Chondrocyte (in vitro differentiated cells): ENCODE measurements at regions not wholly inside any gene's neighbourhood (a gene's known extent, or its start where the extent isn't known, plus 50 kb on each side); places are given as distances from the start of the nearest gene placed in this dataset.

Experiments
- DNase-seq: peaks from one replicate; pipeline ENCODE4 v3.0.0; 2021; ENCODE audit warnings: mixed read lengths, low spot score
- H3K27ac Mint-ChIP-seq: one replicate; pipeline ENCODE4 v1.8.0; 2021; ENCODE audit warnings: mild to moderate bottlenecking, moderate library complexity, mixed read lengths; ENCODE audit not compliant: unreplicated experiment
- H3K27me3 Mint-ChIP-seq: 2 replicates; pipeline ENCODE4 v1.8.0; 2021; ENCODE audit warnings: low read depth, mixed read lengths
- H3K36me3 Mint-ChIP-seq: 2 replicates; pipeline ENCODE4 v1.8.0; 2021; ENCODE audit warnings: low read depth, mixed read lengths
- H3K4me1 Mint-ChIP-seq: 2 replicates; pipeline ENCODE4 v1.8.0; 2021; ENCODE audit warnings: low read depth, mild to moderate bottlenecking, mixed read lengths
- H3K4me3 Mint-ChIP-seq: one replicate; pipeline ENCODE4 v1.8.0; 2021; ENCODE audit warnings: mild to moderate bottlenecking, moderate library complexity, mixed read lengths; ENCODE audit not compliant: unreplicated experiment
- H3K9me3 Mint-ChIP-seq: 2 replicates; pipeline ENCODE4 v1.8.0; 2021; ENCODE audit warnings: low read depth, mixed read lengths
- TF ChIP-seq, protein P1 (sequence below): fragments of 200-600 bp; sonication (generic); IDR thresholded peaks from 2 replicates; pipeline ENCODE4 v1.5.0; 2021; ENCODE audit warnings: antibody characterized with exemption, mild to moderate bottlenecking, moderate library complexity

DNA sequence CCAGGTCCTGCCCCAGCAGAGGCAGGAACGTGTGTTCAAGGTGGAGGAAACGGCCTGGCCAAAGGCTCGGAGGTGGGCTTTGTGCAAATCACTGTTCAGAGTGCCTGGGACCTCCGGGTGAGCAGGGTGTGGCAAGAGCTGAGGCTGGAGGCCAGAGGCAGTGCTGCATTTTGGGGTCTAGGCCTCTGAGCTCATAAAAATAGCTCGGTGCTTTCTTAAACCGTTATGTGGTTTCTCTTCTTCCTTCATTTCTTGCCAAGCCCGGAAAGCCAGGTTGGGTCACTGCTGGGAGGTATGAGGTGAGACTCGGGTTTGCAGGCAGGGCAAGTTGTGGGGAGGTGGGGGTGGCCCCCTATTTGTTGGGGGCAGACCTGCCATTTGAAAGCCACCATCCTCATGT lies 178.8 kb upstream of the MYL2 start:
- no peak for DNase-seq
- Mint-ChIP-seq H3K27me3 (peaks cover 38% of the 10 kb centered on the region), H3K9me3 (no peaks in the 10 kb centered on the region), H3K36me3 (no peaks in the 10 kb centered on the region), H3K27ac (no peak overlapping the region), H3K4me3 (no peak overlapping the region), H3K4me1 (no peaks in the 10 kb centered on the region)
- TF ChIP-seq, protein P1, sequence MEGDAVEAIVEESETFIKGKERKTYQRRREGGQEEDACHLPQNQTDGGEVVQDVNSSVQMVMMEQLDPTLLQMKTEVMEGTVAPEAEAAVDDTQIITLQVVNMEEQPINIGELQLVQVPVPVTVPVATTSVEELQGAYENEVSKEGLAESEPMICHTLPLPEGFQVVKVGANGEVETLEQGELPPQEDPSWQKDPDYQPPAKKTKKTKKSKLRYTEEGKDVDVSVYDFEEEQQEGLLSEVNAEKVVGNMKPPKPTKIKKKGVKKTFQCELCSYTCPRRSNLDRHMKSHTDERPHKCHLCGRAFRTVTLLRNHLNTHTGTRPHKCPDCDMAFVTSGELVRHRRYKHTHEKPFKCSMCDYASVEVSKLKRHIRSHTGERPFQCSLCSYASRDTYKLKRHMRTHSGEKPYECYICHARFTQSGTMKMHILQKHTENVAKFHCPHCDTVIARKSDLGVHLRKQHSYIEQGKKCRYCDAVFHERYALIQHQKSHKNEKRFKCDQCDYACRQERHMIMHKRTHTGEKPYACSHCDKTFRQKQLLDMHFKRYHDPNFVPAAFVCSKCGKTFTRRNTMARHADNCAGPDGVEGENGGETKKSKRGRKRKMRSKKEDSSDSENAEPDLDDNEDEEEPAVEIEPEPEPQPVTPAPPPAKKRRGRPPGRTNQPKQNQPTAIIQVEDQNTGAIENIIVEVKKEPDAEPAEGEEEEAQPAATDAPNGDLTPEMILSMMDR: no peak

DNA sequence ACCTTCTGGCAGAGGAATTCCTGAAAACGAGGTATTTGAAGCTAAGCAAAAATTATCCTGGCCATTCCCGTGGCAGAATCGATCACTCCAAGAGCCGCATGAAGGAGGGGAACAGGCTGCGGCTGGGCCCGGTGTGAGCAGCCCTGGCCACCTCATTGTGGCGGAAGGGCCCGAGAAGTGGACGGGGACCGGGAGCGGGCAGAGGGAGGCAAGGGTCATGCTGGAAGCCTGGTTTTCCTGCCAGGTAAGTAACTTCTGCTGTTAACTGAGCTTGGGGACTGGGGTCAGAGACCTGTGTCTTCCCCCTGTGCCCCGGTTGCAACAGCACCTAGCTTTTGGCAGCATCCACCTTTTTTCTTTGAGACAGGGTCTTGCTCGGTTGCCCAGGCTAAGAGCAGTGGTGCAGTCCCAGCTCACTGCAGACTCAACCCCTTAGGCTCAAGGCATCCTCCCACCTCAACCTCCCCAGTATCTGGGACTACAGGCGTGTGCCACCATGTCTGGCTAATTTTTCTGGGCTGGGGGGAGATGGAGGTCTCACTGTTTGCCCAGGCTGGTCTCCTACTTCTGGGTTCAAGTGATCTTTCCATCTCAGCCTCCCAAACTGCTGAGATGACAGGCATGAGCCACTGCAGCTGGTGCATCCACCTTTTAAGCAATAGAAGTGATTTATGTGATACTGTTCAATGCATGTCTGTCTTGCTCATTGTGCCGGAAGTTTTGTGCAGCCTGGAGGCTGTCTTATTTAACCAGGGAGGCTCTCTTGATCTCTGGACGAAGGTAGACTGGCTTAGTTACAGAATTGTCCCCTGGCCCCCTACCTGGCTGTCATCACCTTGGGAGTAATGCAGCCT lies 174.0 kb upstream of the MYL2 start:
- Mint-ChIP-seq H3K9me3 (no peaks in the 10 kb centered on the region), H3K36me3 (no peaks in the 10 kb centered on the region), H3K4me1 (no peaks in the 10 kb centered on the region), H3K27ac (no peak overlapping the region), H3K4me3 (no peak overlapping the region), H3K27me3 (peaks cover 50% of the 10 kb centered on the region)
- TF ChIP-seq, protein P1: no peak
- no peak for DNase-seq

DNA sequence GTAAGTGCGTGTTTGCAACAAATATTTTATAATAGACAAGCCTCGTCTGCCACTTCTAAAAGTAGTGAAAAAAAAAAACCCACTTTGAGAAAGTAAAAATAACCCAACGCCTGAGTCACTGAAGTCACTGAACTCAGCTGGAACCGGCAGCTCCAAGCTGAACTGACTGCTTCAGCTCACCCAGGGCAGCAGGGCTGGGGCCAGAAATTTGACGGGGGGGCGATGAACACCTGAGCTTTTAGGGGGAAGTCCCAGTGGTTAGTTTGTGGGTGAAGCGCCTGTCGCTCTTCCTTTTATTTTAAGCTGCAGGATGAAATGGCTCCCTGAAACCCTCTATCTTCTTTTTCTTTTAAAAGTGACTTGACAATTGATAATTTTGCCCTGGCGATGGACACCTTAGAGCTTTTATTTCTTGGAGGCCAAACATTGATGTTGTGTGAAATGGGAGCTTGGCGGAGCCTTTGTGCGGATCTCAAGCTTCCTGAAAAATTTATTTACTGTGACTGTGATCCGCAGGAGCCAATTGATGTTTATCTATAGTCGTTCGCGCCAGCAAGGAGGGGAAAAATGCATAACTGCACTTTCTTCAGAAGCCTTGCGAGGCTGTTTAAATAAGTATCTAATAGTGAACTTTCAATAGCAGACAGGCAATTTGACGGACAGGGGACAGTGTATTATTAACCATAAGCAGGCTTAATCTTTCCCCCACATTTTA lies 173.2 kb upstream of the MYL2 start:
- peaks cover 51% of the 10 kb centered on the region for H3K27me3 Mint-ChIP-seq
- H3K27ac Mint-ChIP-seq: no peak overlapping the region
- no peak overlapping the region for H3K4me3 Mint-ChIP-seq
- TF ChIP-seq, protein P1: no peak
- H3K9me3 Mint-ChIP-seq: no peaks in the 10 kb centered on the region
- H3K36me3 Mint-ChIP-seq: no peaks in the 10 kb centered on the region
- no peak for DNase-seq
- no peaks in the 10 kb centered on the region for H3K4me1 Mint-ChIP-seq

DNA sequence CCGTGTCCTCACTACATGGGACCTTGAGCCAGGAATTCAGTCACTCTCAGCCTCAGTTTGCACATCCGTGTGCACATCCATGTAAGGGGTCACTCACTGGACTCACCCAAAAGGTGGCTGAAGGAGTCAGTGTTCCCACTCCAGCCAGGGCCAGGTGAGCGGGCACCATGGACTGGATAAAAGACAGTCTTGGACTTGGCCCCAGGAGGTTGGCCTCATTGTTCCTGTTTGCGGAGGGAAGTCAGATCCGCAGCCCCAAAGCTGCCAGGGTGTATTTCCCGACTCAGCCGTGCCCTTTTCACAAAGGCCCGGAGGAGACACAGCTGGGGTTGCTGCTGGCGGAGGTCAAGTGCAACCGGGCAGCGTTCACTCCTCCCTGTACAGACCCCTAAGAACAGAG lies 170.7 kb upstream of the MYL2 start:
- Mint-ChIP-seq H3K9me3 (no peaks in the 10 kb centered on the region), H3K36me3 (no peaks in the 10 kb centered on the region), H3K27me3 (peaks cover 62% of the 10 kb centered on the region), H3K4me1 (no peaks in the 10 kb centered on the region), H3K27ac (no peak overlapping the region), H3K4me3 (no peak overlapping the region)
- DNase-seq: no peak
- TF ChIP-seq, protein P1: no peak

DNA sequence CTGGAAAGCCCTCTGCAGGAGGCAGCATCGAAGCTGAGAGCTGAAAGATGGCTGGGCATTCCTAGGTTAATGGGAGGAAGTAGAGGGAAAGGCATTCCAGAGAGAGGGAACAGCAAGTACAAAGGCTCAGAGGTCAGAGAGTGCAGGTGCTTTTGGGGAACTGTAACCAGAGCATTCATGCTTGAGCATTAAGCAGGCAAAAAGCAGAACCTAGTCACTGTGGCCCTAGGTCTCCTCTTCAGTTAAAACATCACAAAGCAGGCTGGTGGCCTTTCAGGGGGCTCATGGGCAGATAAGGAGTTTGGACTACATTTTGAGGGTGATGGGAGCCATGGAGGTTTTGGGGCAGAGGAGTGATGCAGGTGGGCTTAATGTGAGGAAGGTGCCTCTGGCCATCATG lies 169.2 kb upstream of the MYL2 start:
- Mint-ChIP-seq H3K9me3 (peaks cover 4% of the 10 kb centered on the region), H3K4me1 (no peaks in the 10 kb centered on the region), H3K4me3 (no peak overlapping the region), H3K36me3 (no peaks in the 10 kb centered on the region), H3K27ac (no peak overlapping the region), H3K27me3 (peaks cover 62% of the 10 kb centered on the region)
- TF ChIP-seq, protein P1: no peak
- DNase-seq: no peak
